PC-3 (cell line): ENCODE measurements at regions not wholly inside any gene's neighbourhood (a gene's known extent, or its start where the extent isn't known, plus 50 kb on each side); places are given as distances from the start of the nearest gene placed in this dataset.

Experiments used
- ATAC-seq: fragments of 200-7000 bp; cut with Tn5 transposase; 2 replicates; pipeline ENCODE4 v1.9.1; 2020; ENCODE audit warnings: mild to moderate bottlenecking, moderate library complexity
- BruUV-seq: library from RNA; stranded (reverse); fragments of 400-500 nt; replicated peaks from 2 replicates; lab custom pipeline; 2021; lab: Mats Ljungman, UMichigan
- CTCF ChIA-PET: fragments of 300-600 bp; sonication (Branson Sonifier 250); formaldehyde crosslinking; loops from one replicate; lab custom pipeline; 2022; ENCODE audit warnings: antibody characterized with exemption; lab: Charles Lee
- POLR2A ChIA-PET: fragments of 300-600 bp; sonication (Branson Sonifier 250); formaldehyde crosslinking; loops from one replicate; lab custom pipeline; 2022; ENCODE audit warnings: antibody characterized with exemption; ENCODE audit not compliant: unreplicated experiment; lab: Charles Lee
- DNase-seq: peaks from one replicate; pipeline ENCODE4 v3.0.0-alpha.2; 2015
- H2AFZ ChIP-seq: fragments of 300-600 bp; sonication (generic); 2 replicates; pipeline ENCODE4 v1.6.0; 2016; ENCODE audit warnings: antibody characterized with exemption, low read length
- H3F3A ChIP-seq: fragments of 300-600 bp; sonication (generic); one replicate; pipeline ENCODE4 v1.6.0; 2017; ENCODE audit warnings: antibody characterized with exemption, low read length, control low read depth, mild to moderate bottlenecking; ENCODE audit not compliant: unreplicated experiment
- H3K27ac ChIP-seq: fragments of 300-600 bp; sonication (generic); 2 replicates; pipeline ENCODE4 v1.5.1; 2016; ENCODE audit warnings: mild to moderate bottlenecking, low read length
- H3K27me3 ChIP-seq: fragments of 300-600 bp; sonication (generic); 2 replicates; pipeline ENCODE4 v1.6.1; 2016; ENCODE audit warnings: low read length, mixed read lengths
- H3K36me3 ChIP-seq: fragments of 300-600 bp; sonication (generic); 2 replicates; pipeline ENCODE4 v1.6.1; 2016; ENCODE audit warnings: low read depth, mixed run types, low read length, mixed read lengths
- H3K4me1 ChIP-seq: fragments of 300-600 bp; sonication (generic); 2 replicates; pipeline ENCODE4 v1.5.1; 2016; ENCODE audit warnings: low read length; ENCODE audit not compliant: insufficient read depth
- H3K4me2 ChIP-seq: fragments of 300-600 bp; sonication (generic); 2 replicates; pipeline ENCODE4 v1.6.0; 2016; ENCODE audit warnings: low read length
- H3K4me3 ChIP-seq: fragments of 300-600 bp; sonication (generic); 2 replicates; pipeline ENCODE4 v1.5.1; 2016; ENCODE audit warnings: mild to moderate bottlenecking, low read length, mixed read lengths
- H3K79me2 ChIP-seq: fragments of 300-600 bp; sonication (generic); 2 replicates; pipeline ENCODE4 v1.6.1; 2017; ENCODE audit warnings: low read length, mixed read lengths
- H3K9ac ChIP-seq: fragments of 300-600 bp; sonication (generic); 2 replicates; pipeline ENCODE4 v1.6.0; 2016; ENCODE audit warnings: mild to moderate bottlenecking, low read length
- H3K9me2 ChIP-seq: fragments of 300-600 bp; sonication (generic); replicated peaks from 2 replicates; pipeline ENCODE4 v1.6.1; 2016; ENCODE audit warnings: mixed run types, low read length, mixed read lengths
- H3K9me3 ChIP-seq: fragments of 300-600 bp; sonication (generic); 2 replicates; pipeline ENCODE4 v1.6.1; 2016; ENCODE audit warnings: low read length, mixed read lengths
- H4K20me1 ChIP-seq: fragments of 300-600 bp; sonication (generic); 2 replicates; pipeline ENCODE4 v1.6.1; 2016; ENCODE audit warnings: low read length, mixed read lengths
- CTCF ChIP-seq: fragments of 300-600 bp; sonication (generic); conservative IDR thresholded peaks from 2 replicates; pipeline ENCODE4 v1.5.1; 2017; ENCODE audit warnings: antibody characterized with exemption, low read depth, mild to moderate bottlenecking, low read length
- EZH2 ChIP-seq: fragments of 300-600 bp; sonication (generic); IDR thresholded peaks from one replicate; pipeline ENCODE4 v1.6.1; 2017; ENCODE audit warnings: antibody characterized with exemption, mild to moderate bottlenecking, low read length; ENCODE audit not compliant: unreplicated experiment
- EZH2phosphoT487 ChIP-seq: fragments of 300-600 bp; sonication (generic); IDR thresholded peaks from 2 replicates; pipeline ENCODE4 v1.6.1; 2018; ENCODE audit warnings: mild to moderate bottlenecking, antibody characterized with exemption, low read length, borderline replicate concordance
- intact Hi-C: fragments of 100-400 bp; cut with micrococcal nuclease; formaldehyde crosslinking; loops from 2 replicates; pipeline ENCODE4 v1.9.0; 2023

GRCh38 chr2:236633775-236634560 is 64.3 kb downstream of the ACKR3 start:
- Histone ChIP-seq H2AFZ (no peak overlapping the region), H3K27ac (no peak overlapping the region), H3K9ac (no peak overlapping the region), H3K4me2 (no peak overlapping the region), H3F3A (no peaks in the 10 kb centered on the region), H3K4me1 (no peaks in the 10 kb centered on the region), H3K9me2 (no peaks in the 10 kb centered on the region), H3K9me3 (no peaks in the 10 kb centered on the region), H3K79me2 (no peaks in the 10 kb centered on the region), H4K20me1 (no peaks in the 10 kb centered on the region), H3K4me3 (no peak overlapping the region), H3K27me3 (no peaks in the 10 kb centered on the region), H3K36me3 (no peaks in the 10 kb centered on the region)
- intact Hi-C loops: no loop called here
- POLR2A ChIA-PET: no interaction called here
- ATAC-seq (no peak), DNase-seq (no peak)
- no TSS peak for BruUV-seq
- CTCF ChIA-PET: no interaction called here
- no peak for TF ChIP-seq EZH2
- TF ChIP-seq CTCF: no peak
- no peak for TF ChIP-seq EZH2phosphoT487

- H3K79me2 ChIP-seq: no peaks in the 10 kb centered on the region
- no peaks in the 10 kb centered on the region for H3K4me1 ChIP-seq
- DNase-seq (no peak), ATAC-seq (no peak)
- H3K4me2 ChIP-seq: no peak overlapping the region
- no peak overlapping the region for H3K9ac ChIP-seq
- H2AFZ ChIP-seq: no peak overlapping the region
- no peak overlapping the region for H3K4me3 ChIP-seq
- intact Hi-C loops: no loop called here
- no peaks in the 10 kb centered on the region for H3K27me3 ChIP-seq
- H3K9me2 ChIP-seq: no peaks in the 10 kb centered on the region
- no peaks in the 10 kb centered on the region for H3K9me3 ChIP-seq
- BruUV-seq: no TSS peak
- no peaks in the 10 kb centered on the region for H4K20me1 ChIP-seq
- no peaks in the 10 kb centered on the region for H3F3A ChIP-seq
- no peaks in the 10 kb centered on the region for H3K36me3 ChIP-seq
- no peak overlapping the region for H3K27ac ChIP-seq
- TF ChIP-seq EZH2phosphoT487: no peak
- TF ChIP-seq EZH2: no peak
- TF ChIP-seq CTCF: no peak
- POLR2A ChIA-PET: no interaction called here
- CTCF ChIA-PET: no interaction called here
These were observed 66.6 kb downstream of the ACKR3 start for GRCh38 chr2:236636261-236636660.

- Histone ChIP-seq H3K9me3 (no peaks in the 10 kb centered on the region), H4K20me1 (no peaks in the 10 kb centered on the region), H3K27me3 (no peaks in the 10 kb centered on the region), H3K36me3 (no peaks in the 10 kb centered on the region), H3K27ac (no peak overlapping the region), H3K4me2 (no peak overlapping the region), H3K4me1 (no peaks in the 10 kb centered on the region), H3K9me2 (no peaks in the 10 kb centered on the region), H3K4me3 (no peak overlapping the region), H3K9ac (no peak overlapping the region), H2AFZ (no peak overlapping the region), H3F3A (no peaks in the 10 kb centered on the region), H3K79me2 (no peaks in the 10 kb centered on the region)
- BruUV-seq: no TSS peak
- no peak for DNase-seq
- no peak for TF ChIP-seq EZH2phosphoT487
- TF ChIP-seq EZH2: no peak
- no peak for TF ChIP-seq CTCF
- CTCF ChIA-PET: no interaction called here
- intact Hi-C loops: no loop called here
- POLR2A ChIA-PET: no interaction called here
- no peak for ATAC-seq
These were observed 67.3 kb downstream of the ACKR3 start for GRCh38 chr2:236636714-236637470.
